H9 (cell line): ENCODE measurements at regions not wholly inside any gene's neighbourhood (a gene's known extent, or its start where the extent isn't known, plus 50 kb on each side); places are given as distances from the start of the nearest gene placed in this dataset.

Experiments used
- DNase-seq: peaks from one replicate; pipeline ENCODE4 v3.0.0-alpha.2; 2017
- H2AFZ ChIP-seq: one replicate; pipeline ENCODE4 v1.6.1; 2013; ENCODE audit warnings: mild to moderate bottlenecking, low read length, control low read depth, moderate library complexity
- H2AK5ac ChIP-seq: 2 replicates; pipeline ENCODE4 v1.6.1; 2013; ENCODE audit warnings: low read length, control low read depth, mixed read lengths; ENCODE audit not compliant: insufficient read length
- H2BK120ac ChIP-seq: one replicate; pipeline ENCODE4 v1.6.1; 2013; ENCODE audit warnings: low read depth, mild to moderate bottlenecking, low read length, control low read depth, inconsistent platforms; ENCODE audit not compliant: poor library complexity, severe bottlenecking
- H2BK12ac ChIP-seq: 2 replicates; pipeline ENCODE4 v1.6.1; 2013; ENCODE audit warnings: low read length, control low read depth, mixed read lengths, low read depth; ENCODE audit not compliant: insufficient read length
- H2BK15ac ChIP-seq: 2 replicates; pipeline ENCODE4 v1.6.1; 2013; ENCODE audit warnings: low read depth, low read length, control low read depth
- H2BK20ac ChIP-seq: one replicate; pipeline ENCODE4 v1.6.1; 2013; ENCODE audit warnings: low read depth, mild to moderate bottlenecking, low read length, control low read depth, inconsistent platforms; ENCODE audit not compliant: poor library complexity, severe bottlenecking
- H2BK5ac ChIP-seq: 2 replicates; pipeline ENCODE4 v1.6.1; 2013; ENCODE audit warnings: low read length, control low read depth, mixed read lengths; ENCODE audit not compliant: insufficient read length
- H3K14ac ChIP-seq: 2 replicates; pipeline ENCODE4 v1.6.1; 2013; ENCODE audit warnings: low read length, control low read depth; ENCODE audit not compliant: insufficient read depth
- H3K18ac ChIP-seq: 2 replicates; pipeline ENCODE4 v1.6.1; 2013; ENCODE audit warnings: low read depth, mild to moderate bottlenecking, mixed read lengths, low read length, control low read depth; ENCODE audit not compliant: insufficient read length
- H3K23ac ChIP-seq: 2 replicates; pipeline ENCODE4 v1.6.1; 2013; ENCODE audit warnings: low read length, control low read depth, mixed read lengths, low read depth; ENCODE audit not compliant: insufficient read length
- H3K23me2 ChIP-seq: 2 replicates; pipeline ENCODE4 v1.6.1; 2013; ENCODE audit warnings: low read depth, mild to moderate bottlenecking, mixed read lengths, low read length, control low read depth; ENCODE audit not compliant: insufficient read length, poor library complexity, severe bottlenecking
- H3K27ac ChIP-seq: 2 replicates; pipeline ENCODE4 v1.5.1; 2013; ENCODE audit warnings: low read length, control low read depth, mixed read lengths, low read depth; ENCODE audit not compliant: insufficient read length
- H3K27me3 ChIP-seq: 2 replicates; pipeline ENCODE4 v1.6.1; 2013; ENCODE audit warnings: low read length, control low read depth, inconsistent platforms; ENCODE audit not compliant: insufficient read depth
- H3K4ac ChIP-seq: 2 replicates; pipeline ENCODE4 v1.6.1; 2013; ENCODE audit warnings: low read depth, mild to moderate bottlenecking, control low read depth, inconsistent platforms, low read length, moderate library complexity
- H3K4me1 ChIP-seq: 2 replicates; pipeline ENCODE4 v1.6.1; 2013; ENCODE audit warnings: low read length, control low read depth, inconsistent platforms; ENCODE audit not compliant: insufficient read depth
- H3K4me2 ChIP-seq: 2 replicates; pipeline ENCODE4 v1.6.1; 2013; ENCODE audit warnings: low read length, control low read depth, mixed read lengths; ENCODE audit not compliant: insufficient read length, insufficient read depth
- H3K56ac ChIP-seq: 2 replicates; pipeline ENCODE4 v1.6.1; 2013; ENCODE audit warnings: low read depth, mild to moderate bottlenecking, mixed read lengths, low read length, control low read depth; ENCODE audit not compliant: insufficient read length
- H3K79me1 ChIP-seq: 2 replicates; pipeline ENCODE4 v1.6.1; 2013; ENCODE audit warnings: low read depth, mild to moderate bottlenecking, moderate library complexity, low read length, control low read depth, inconsistent platforms; ENCODE audit not compliant: insufficient read depth, poor library complexity, severe bottlenecking
- H3K79me2 ChIP-seq: 2 replicates; pipeline ENCODE4 v1.6.1; 2013; ENCODE audit warnings: low read length, control low read depth, inconsistent platforms; ENCODE audit not compliant: insufficient read depth
- H3K9ac ChIP-seq: 2 replicates; pipeline ENCODE4 v1.6.1; 2013; ENCODE audit warnings: low read length, control low read depth, mixed read lengths; ENCODE audit not compliant: insufficient read length; ENCODE audit errors: extremely low read depth
- H3K9me3 ChIP-seq: one replicate; pipeline ENCODE4 v1.6.1; 2013; ENCODE audit warnings: low read depth, low read length, inconsistent platforms; ENCODE audit not compliant: control insufficient read depth
- H3T11ph ChIP-seq: one replicate; pipeline ENCODE4 v1.6.1; 2013; ENCODE audit warnings: mild to moderate bottlenecking, low read length, control low read depth, inconsistent platforms
- H4K20me1 ChIP-seq: one replicate; pipeline ENCODE4 v1.6.1; 2013; ENCODE audit not compliant: control insufficient read depth, insufficient read length, insufficient read depth
- H4K5ac ChIP-seq: 2 replicates; pipeline ENCODE4 v1.6.1; 2013; ENCODE audit warnings: low read depth, mild to moderate bottlenecking, mixed read lengths, low read length, control low read depth; ENCODE audit not compliant: insufficient read length
- H4K8ac ChIP-seq: replicated peaks from 2 replicates; pipeline ENCODE4 v1.6.1; 2013; ENCODE audit warnings: low read length, control low read depth, mixed read lengths, low read depth; ENCODE audit not compliant: insufficient read length
- H4K91ac ChIP-seq: 2 replicates; pipeline ENCODE4 v1.6.1; 2013; ENCODE audit warnings: low read depth, mild to moderate bottlenecking, moderate library complexity, mixed read lengths, low read length, control low read depth; ENCODE audit not compliant: insufficient read length
- H3K27ac Mint-ChIP-seq, 3 experiments: 2 replicates in 2 of 3; 3 replicates in 1 of 3; pipeline ENCODE4 v1.8.0; 2020 to 2021; ENCODE audit warnings: mixed read lengths in 3 of 3, mild to moderate bottlenecking in 1 of 3, moderate library complexity in 1 of 3
- H3K27me3 Mint-ChIP-seq: 2 replicates; pipeline ENCODE4 v1.8.0; 2021; ENCODE audit warnings: low read depth, mild to moderate bottlenecking, moderate library complexity, mixed read lengths
- H3K36me3 Mint-ChIP-seq, 3 experiments: 2 replicates in 2 of 3; 3 replicates in 1 of 3; pipeline ENCODE4 v1.8.0; 2020 to 2021; ENCODE audit warnings: low read depth in 3 of 3, mixed read lengths in 3 of 3; ENCODE audit not compliant: insufficient read depth in 1 of 3
- H3K4me1 Mint-ChIP-seq, 2 experiments: 2 replicates each; pipeline ENCODE4 v1.8.0; 2020; ENCODE audit warnings: mixed read lengths in 2 of 2
- H3K4me3 Mint-ChIP-seq, 2 experiments: 2 replicates in 1 of 2; 3 replicates in 1 of 2; pipeline ENCODE4 v1.8.0; 2020 to 2021; ENCODE audit warnings: mild to moderate bottlenecking in 2 of 2, mixed read lengths in 2 of 2, moderate library complexity in 1 of 2
- H3K9me3 Mint-ChIP-seq, 2 experiments: 2 replicates in 1 of 2; 3 replicates in 1 of 2; pipeline ENCODE4 v1.8.0; 2020; ENCODE audit warnings: mild to moderate bottlenecking in 2 of 2, mixed read lengths in 2 of 2, moderate library complexity in 1 of 2
- CTCF ChIP-seq: fragments of 200-600 bp; sonication (generic); conservative IDR thresholded peaks from 3 replicates; pipeline ENCODE4 v1.8.0; 2021; ENCODE audit warnings: antibody characterized with exemption, mild to moderate bottlenecking
- WGBS: extraction: QIAGEN DNeasy Blood & Tissue Kit; methylation state at CpG from one replicate; pipeline ENCODE4 v1.1.7; 2013; ENCODE audit warnings: missing lambda C conversion rate, low lambda C conversion rate, mixed read lengths; ENCODE audit not compliant: insufficient read length; ENCODE audit errors: extremely low coverage; 5-methylcytosine and 5-hydroxymethylcytosine counted together

- Histone ChIP-seq H3K23ac (no peak overlapping the region), H3K9ac (no peak overlapping the region), H3K4me1 (no peaks in the 10 kb centered on the region), H3T11ph (no peak overlapping the region), H4K8ac (no peak overlapping the region), H3K79me2 (no peaks in the 10 kb centered on the region), H2BK120ac (no peak overlapping the region), H4K91ac (no peak overlapping the region), H3K27me3 (no peaks in the 10 kb centered on the region), H3K18ac (no peak overlapping the region), H2BK12ac (no peak overlapping the region), H3K27ac (no peak overlapping the region), H2BK15ac (no peak overlapping the region), H3K4ac (no peak overlapping the region), H2BK5ac (no peak overlapping the region), H3K4me2 (no peak overlapping the region), H4K5ac (no peak overlapping the region), H3K56ac (no peak overlapping the region), H3K14ac (no peak overlapping the region), H3K23me2 (no peaks in the 10 kb centered on the region), H2BK20ac (no peak overlapping the region), H2AFZ (no peak overlapping the region), H3K79me1 (no peaks in the 10 kb centered on the region), H2AK5ac (no peak overlapping the region), H3K9me3 (no peaks in the 10 kb centered on the region), H4K20me1 (no peaks in the 10 kb centered on the region)
- Mint-ChIP-seq H3K27me3 (peaks cover 37% of the 10 kb centered on the region), H3K9me3 (no peaks in the 10 kb centered on the region), H3K36me3 (no peaks in the 10 kb centered on the region; a peak in 1 of 7 replicates), H3K27ac (no peak overlapping the region), H3K4me3 (no peak overlapping the region), H3K4me1 (peaks cover 0 to 12% of the 10 kb centered on the region in 2 experiments; a peak in 2 of 4 replicates)
- DNase-seq, result no peak
- no CpG with 5 or more reads among the region's 12 CpGs for WGBS
- TF ChIP-seq CTCF, result no peak
These were observed 82.4 kb upstream of the WSCD2 start for GRCh38 chr12:108046650-108047049.
